ENCODE measurements at regions not wholly inside any gene's neighbourhood (a gene's known extent, or its start where the extent isn't known, plus 50 kb on each side); places are given as distances from the start of the nearest gene placed in this dataset.
"Not testable (repeated sequence)": the region's sequence is repeated elsewhere in the genome, so short reads cannot be mapped to it uniquely, and the experiment has no call there.

DNA sequence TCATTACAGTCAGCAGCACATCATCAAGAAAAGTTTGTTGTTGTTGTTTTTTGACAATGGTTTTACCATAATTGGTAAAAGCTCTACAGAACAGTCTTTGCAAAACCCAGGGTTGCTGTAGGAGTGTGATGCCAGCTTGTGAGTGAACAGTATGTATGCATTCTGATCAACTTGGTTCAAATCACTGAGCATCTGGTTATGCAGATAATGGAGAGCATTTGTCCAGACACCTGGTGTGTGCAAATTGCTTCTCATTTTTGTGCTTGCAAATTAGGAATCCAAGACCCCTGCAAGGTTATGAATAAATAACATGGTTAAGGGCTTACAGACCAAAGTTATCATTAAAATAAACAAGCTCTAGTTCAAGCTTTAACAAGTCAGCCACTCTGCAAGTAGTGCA lies 448.7 kb upstream of the ACTBL2 start:
- H3K4me3 ChIP-seq (ENCODE audit: low read depth, low read length) = no peak overlapping the region
- DNase-seq (ENCODE audit: low read depth, low spot score) = no peak
- H3K27ac ChIP-seq (ENCODE audit: low read depth, low read length) = no peak overlapping the region
- no peak for TF ChIP-seq CTCF (IDR thresholded peaks at IDR 0.05; ENCODE audit: low read depth, low read length)
- no peaks in the 10 kb centered on the region for H3K27me3 ChIP-seq (ENCODE audit: control insufficient read depth, insufficient read depth, low read length)
- CTCF ChIA-PET = no interaction called here
- H3K9me3 ChIP-seq (ENCODE audit: control insufficient read depth, insufficient read depth, low read length) = no peaks in the 10 kb centered on the region
- POLR2A ChIA-PET = no interaction called here

DNA sequence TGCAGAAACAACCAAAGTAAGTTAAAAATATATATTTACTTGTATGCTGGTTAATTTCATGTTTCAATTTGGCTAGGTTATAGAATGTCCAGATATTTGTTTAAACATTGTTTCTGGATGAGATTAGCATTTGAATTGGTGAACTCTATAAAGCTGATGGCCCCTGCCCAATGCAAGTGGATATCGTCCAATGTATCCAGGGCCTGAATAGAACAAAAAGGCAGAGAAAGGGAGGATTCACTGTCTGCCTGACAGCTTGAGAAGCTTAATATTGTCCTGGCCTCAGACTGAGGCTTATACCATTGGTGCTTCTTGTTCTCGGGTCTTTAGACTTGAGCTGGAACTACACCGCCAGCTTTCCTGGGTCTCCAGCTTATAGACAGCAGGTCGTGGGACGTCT lies 446.7 kb upstream of the ACTBL2 start:
- TF ChIP-seq CTCF (IDR thresholded peaks at IDR 0.05; ENCODE audit: low read depth, low read length) = no peak
- H3K4me3 ChIP-seq (ENCODE audit: low read depth, low read length) = no peak overlapping the region
- no peak overlapping the region for H3K27ac ChIP-seq (ENCODE audit: low read depth, low read length)
- ChIA-PET POLR2A (no interaction called here), CTCF (no interaction called here)
- no peaks in the 10 kb centered on the region for H3K9me3 ChIP-seq (ENCODE audit: control insufficient read depth, insufficient read depth, low read length)
- no peaks in the 10 kb centered on the region for H3K27me3 ChIP-seq (ENCODE audit: control insufficient read depth, insufficient read depth, low read length)
- no peak for DNase-seq (ENCODE audit: low read depth, low spot score)

- H3K9me3 ChIP-seq (ENCODE audit: control insufficient read depth, insufficient read depth, low read length); H3K4me3 ChIP-seq (ENCODE audit: low read depth, low read length); CTCF ChIA-PET; POLR2A ChIA-PET; H3K27me3 ChIP-seq (ENCODE audit: control insufficient read depth, insufficient read depth, low read length); H3K27ac ChIP-seq (ENCODE audit: low read depth, low read length); DNase-seq (ENCODE audit: low read depth, low spot score): not testable (repeated sequence)
These were observed 440.5 kb upstream of the ACTBL2 start for GRCh38 chr5:57923094-57923493.

GRCh38 chr5:57917004-57917403 lies 434.4 kb upstream of the ACTBL2 start:
- ChIA-PET CTCF (no interaction called here), POLR2A (no interaction called here)
- no peak for TF ChIP-seq CTCF (IDR thresholded peaks at IDR 0.05; ENCODE audit: low read depth, low read length)

DNA sequence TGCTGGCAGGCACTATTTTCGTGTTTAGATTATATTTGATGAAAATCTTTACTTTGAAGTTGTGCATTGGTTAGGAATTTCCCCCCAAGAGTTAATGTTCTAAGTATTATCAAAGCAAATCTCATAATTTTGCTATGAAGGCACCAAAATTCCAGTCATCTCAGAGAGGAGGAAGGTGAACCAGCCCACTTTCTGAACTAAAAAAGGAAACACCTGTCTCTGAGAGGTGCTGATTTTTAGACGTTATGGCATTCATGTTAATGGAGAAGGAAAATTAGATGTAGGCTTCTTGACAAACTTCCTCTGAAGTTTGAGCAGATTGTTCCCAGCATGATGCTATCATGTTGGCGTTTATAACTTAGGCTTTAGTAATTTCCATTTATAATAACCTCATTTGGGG lies 432.9 kb upstream of the ACTBL2 start:
- Histone ChIP-seq H3K27me3 (ENCODE audit: control insufficient read depth, insufficient read depth, low read length) (no peaks in the 10 kb centered on the region), H3K9me3 (ENCODE audit: control insufficient read depth, insufficient read depth, low read length) (no peaks in the 10 kb centered on the region), H3K27ac (ENCODE audit: low read depth, low read length) (no peak overlapping the region), H3K4me3 (ENCODE audit: low read depth, low read length) (no peak overlapping the region)
- ChIA-PET CTCF (no interaction called here), POLR2A (no interaction called here)
- DNase-seq (ENCODE audit: low read depth, low spot score) = no peak
- no peak for TF ChIP-seq CTCF (IDR thresholded peaks at IDR 0.05; ENCODE audit: low read depth, low read length)

More at GRCh38 chr5:57917004-57917403, 434.4 kb upstream of the ACTBL2 start:
- no peak for DNase-seq (ENCODE audit: low read depth, low spot score)
- no peaks in the 10 kb centered on the region for H3K27me3 ChIP-seq (ENCODE audit: control insufficient read depth, insufficient read depth, low read length)
- no peaks in the 10 kb centered on the region for H3K9me3 ChIP-seq (ENCODE audit: control insufficient read depth, insufficient read depth, low read length)
- no peak overlapping the region for H3K4me3 ChIP-seq (ENCODE audit: low read depth, low read length)
- H3K27ac ChIP-seq (ENCODE audit: low read depth, low read length) = no peak overlapping the region

DNA sequence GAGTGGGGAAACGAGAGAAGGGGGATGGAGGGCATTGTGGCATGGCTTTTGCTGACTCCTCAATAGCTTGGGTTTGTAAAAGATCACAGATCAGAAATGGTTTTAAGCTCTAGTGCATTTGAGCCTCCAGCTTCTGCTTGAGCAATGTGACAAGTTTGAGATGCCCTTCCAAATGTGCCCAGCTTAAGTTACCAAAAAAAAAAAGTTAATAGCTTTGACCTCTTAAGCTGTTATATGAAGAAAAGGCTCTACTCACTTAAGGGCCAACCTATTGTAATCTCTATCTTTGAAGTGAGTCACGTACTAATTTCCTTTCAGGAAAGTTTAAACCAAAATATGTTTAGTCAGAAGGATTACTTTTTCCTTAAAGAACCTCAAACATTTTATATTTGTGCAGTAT lies 428.8 kb upstream of the ACTBL2 start:
- Histone ChIP-seq H3K4me3 (ENCODE audit: low read depth, low read length) (no peak overlapping the region), H3K27me3 (ENCODE audit: control insufficient read depth, insufficient read depth, low read length) (no peaks in the 10 kb centered on the region), H3K27ac (ENCODE audit: low read depth, low read length) (no peak overlapping the region), H3K9me3 (ENCODE audit: control insufficient read depth, insufficient read depth, low read length) (no peaks in the 10 kb centered on the region)
- POLR2A ChIA-PET = interaction anchor here (0.6 kb wide), 1 partner anchor 408 kb away, joined by 3 read pairs; no protein-coding TSS in a partner anchor
- no peak for TF ChIP-seq CTCF (IDR thresholded peaks at IDR 0.05; ENCODE audit: low read depth, low read length)
- CTCF ChIA-PET = no interaction called here
- no peak for DNase-seq (ENCODE audit: low read depth, low spot score)
